ENCODE measurements at regions not wholly inside any gene's neighbourhood (a gene's known extent, or its start where the extent isn't known, plus 50 kb on each side); places are given as distances from the start of the nearest gene placed in this dataset.

DNA sequence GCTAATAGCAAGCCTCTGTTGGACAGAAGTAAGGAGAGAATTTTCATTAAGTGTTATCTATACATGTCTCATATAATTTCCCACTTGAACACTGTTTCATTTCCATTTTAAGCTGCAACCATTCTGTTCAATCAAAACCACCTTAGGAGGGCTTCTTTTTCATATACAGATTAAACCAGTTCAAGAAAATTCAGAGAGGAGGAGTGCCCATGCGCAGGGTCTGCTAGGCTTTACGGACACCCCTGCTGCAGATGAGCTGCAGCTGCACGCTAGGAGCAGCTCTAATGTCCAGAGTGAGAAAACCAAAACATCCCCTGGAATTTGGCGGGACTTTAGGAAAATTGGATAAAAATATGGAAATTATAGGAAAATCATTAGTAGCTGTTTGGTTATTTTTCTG, 541.0 kb downstream of the SPRY1 start:
- Histone ChIP-seq H3K36me3 (ENCODE audit: control insufficient read depth in 2 of 2, extremely low read depth in 1 of 2, insufficient read depth in 2 of 2, low read length in 2 of 2) (no peaks in the 10 kb centered on the region), H3K4me3 (ENCODE audit: control insufficient read depth in 2 of 3, extremely low read depth in 1 of 3, insufficient read depth in 2 of 3, low read depth in 1 of 3, low read length in 3 of 3) (no peak overlapping the region), H3K4me2 (ENCODE audit: control insufficient read depth, extremely low read depth, insufficient read depth, low read depth, low read length) (no peak overlapping the region), H3K4me1 (ENCODE audit: control insufficient read depth, extremely low read depth, insufficient read depth, low read length) (no peaks in the 10 kb centered on the region), H3K27me3 (ENCODE audit: control insufficient read depth, extremely low read depth, insufficient read depth, low read length) (no peaks in the 10 kb centered on the region), H3K27ac (ENCODE audit: control insufficient read depth, insufficient read depth, low read length) (no peak overlapping the region), H3K79me2 (ENCODE audit: control insufficient read depth, insufficient read depth, low read length) (no peaks in the 10 kb centered on the region), H3K9me3 (ENCODE audit: control insufficient read depth, low read depth, low read length) (no peaks in the 10 kb centered on the region), H3K9ac (ENCODE audit: control insufficient read depth, extremely low read depth, insufficient read depth, low read length) (no peak overlapping the region), H4K20me1 (ENCODE audit: control insufficient read depth, extremely low read depth, insufficient read depth, low read length) (no peaks in the 10 kb centered on the region), H2AFZ (ENCODE audit: control insufficient read depth, low read length) (no peak overlapping the region), H3K9me1 (ENCODE audit: control insufficient read depth, extremely low read depth, insufficient read depth, low read length) (no peaks in the 10 kb centered on the region)
- DNase-seq (ENCODE audit: low read depth, low spot score) (no peak), FAIRE-seq (no peak)
- no peak for TF ChIP-seq EZH2 (IDR thresholded peaks at IDR 0.05; ENCODE audit: low read length)
- TF ChIP-seq, protein P1, sequence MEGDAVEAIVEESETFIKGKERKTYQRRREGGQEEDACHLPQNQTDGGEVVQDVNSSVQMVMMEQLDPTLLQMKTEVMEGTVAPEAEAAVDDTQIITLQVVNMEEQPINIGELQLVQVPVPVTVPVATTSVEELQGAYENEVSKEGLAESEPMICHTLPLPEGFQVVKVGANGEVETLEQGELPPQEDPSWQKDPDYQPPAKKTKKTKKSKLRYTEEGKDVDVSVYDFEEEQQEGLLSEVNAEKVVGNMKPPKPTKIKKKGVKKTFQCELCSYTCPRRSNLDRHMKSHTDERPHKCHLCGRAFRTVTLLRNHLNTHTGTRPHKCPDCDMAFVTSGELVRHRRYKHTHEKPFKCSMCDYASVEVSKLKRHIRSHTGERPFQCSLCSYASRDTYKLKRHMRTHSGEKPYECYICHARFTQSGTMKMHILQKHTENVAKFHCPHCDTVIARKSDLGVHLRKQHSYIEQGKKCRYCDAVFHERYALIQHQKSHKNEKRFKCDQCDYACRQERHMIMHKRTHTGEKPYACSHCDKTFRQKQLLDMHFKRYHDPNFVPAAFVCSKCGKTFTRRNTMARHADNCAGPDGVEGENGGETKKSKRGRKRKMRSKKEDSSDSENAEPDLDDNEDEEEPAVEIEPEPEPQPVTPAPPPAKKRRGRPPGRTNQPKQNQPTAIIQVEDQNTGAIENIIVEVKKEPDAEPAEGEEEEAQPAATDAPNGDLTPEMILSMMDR (optimal IDR thresholded peaks at IDR 0.05 in 1 of 3, IDR thresholded peaks at IDR 0.05 in 1 of 3, conservative IDR thresholded peaks at IDR 0.05 in 1 of 3; ENCODE audit: extremely low read depth in 1 of 3, insufficient read depth in 2 of 3, low read length in 3 of 3), result no peak
- dilution Hi-C loops (cut with MboI; ENCODE audit: extremely low pct_ligation_motif_present, low sequenced_read_pairs), result no loop called here

- Histone ChIP-seq H3K79me2 (ENCODE audit: control insufficient read depth, insufficient read depth, low read length) (no peaks in the 10 kb centered on the region), H3K4me1 (ENCODE audit: control insufficient read depth, extremely low read depth, insufficient read depth, low read length) (no peaks in the 10 kb centered on the region), H3K9me3 (ENCODE audit: control insufficient read depth, low read depth, low read length) (no peaks in the 10 kb centered on the region), H3K36me3 (ENCODE audit: control insufficient read depth in 2 of 2, extremely low read depth in 1 of 2, insufficient read depth in 2 of 2, low read length in 2 of 2) (no peaks in the 10 kb centered on the region), H4K20me1 (ENCODE audit: control insufficient read depth, extremely low read depth, insufficient read depth, low read length) (no peaks in the 10 kb centered on the region), H3K4me3 (ENCODE audit: control insufficient read depth in 2 of 3, extremely low read depth in 1 of 3, insufficient read depth in 2 of 3, low read depth in 1 of 3, low read length in 3 of 3) (no peak overlapping the region), H3K27ac (ENCODE audit: control insufficient read depth, insufficient read depth, low read length) (no peak overlapping the region), H3K27me3 (ENCODE audit: control insufficient read depth, extremely low read depth, insufficient read depth, low read length) (no peaks in the 10 kb centered on the region), H3K9me1 (ENCODE audit: control insufficient read depth, extremely low read depth, insufficient read depth, low read length) (no peaks in the 10 kb centered on the region), H3K4me2 (ENCODE audit: control insufficient read depth, extremely low read depth, insufficient read depth, low read depth, low read length) (no peak overlapping the region), H2AFZ (ENCODE audit: control insufficient read depth, low read length) (no peak overlapping the region), H3K9ac (ENCODE audit: control insufficient read depth, extremely low read depth, insufficient read depth, low read length) (no peak overlapping the region)
- peak; percentile 48 for FAIRE-seq
- TF ChIP-seq EZH2 (IDR thresholded peaks at IDR 0.05; ENCODE audit: low read length), result no peak
- TF ChIP-seq, protein P1 (optimal IDR thresholded peaks at IDR 0.05 in 1 of 3, IDR thresholded peaks at IDR 0.05 in 1 of 3, conservative IDR thresholded peaks at IDR 0.05 in 1 of 3; ENCODE audit: extremely low read depth in 1 of 3, insufficient read depth in 2 of 3, low read length in 3 of 3), result no peak
- dilution Hi-C loops (cut with MboI; ENCODE audit: extremely low pct_ligation_motif_present, low sequenced_read_pairs), result no loop called here
- DNase-seq (ENCODE audit: low read depth, low spot score), result peak; percentile 30
Measured at GRCh38 chr4:123939621-123940020, 543.0 kb downstream of the SPRY1 start.
